ENCODE measurements at regions not wholly inside any gene's neighbourhood (a gene's known extent, or its start where the extent isn't known, plus 50 kb on each side); places are given as distances from the start of the nearest gene placed in this dataset.

DNA sequence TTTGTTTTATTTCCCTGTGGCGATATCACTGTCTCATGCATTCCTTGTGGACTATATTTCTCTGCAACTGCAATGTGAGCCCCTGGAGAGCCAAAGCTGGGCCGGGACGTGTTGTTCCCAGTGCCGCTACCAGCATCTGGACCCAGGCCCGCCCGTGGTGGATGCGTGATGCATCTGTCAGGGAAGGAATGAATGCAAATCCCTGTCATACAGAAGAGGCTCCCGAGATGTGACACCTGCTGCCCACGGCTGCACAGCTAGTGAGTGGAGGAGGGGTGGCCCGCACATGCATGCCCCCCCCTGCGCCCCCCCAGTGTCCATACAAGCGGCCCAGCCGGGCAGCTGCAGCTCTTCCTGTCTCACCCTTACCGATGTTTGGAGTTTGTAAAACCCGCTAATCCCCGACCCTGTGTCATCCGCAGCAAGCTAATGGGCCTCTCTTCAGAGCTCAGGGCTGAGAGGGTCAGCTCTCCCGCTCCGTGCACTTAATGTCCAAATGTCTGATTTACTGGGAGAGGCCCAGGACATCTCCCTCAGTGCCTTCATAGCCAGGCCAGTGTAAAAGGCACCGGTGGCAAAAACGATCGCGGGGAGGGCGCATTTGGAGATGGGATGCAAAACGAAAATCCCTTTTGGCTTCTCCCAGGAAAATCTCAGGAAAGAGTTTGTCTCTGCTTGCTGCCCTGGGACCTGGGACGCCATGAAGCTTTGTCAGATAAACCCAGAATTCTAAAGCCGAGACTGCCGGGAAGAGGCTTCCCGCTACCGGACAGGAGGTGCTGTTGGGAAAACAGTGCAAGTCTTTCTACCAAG is 91.8 kb downstream of the FOXL1 start:
- Mint-ChIP-seq H3K4me3 (no peak overlapping the region), H3K36me3 (no peaks in the 10 kb centered on the region), H3K27me3 (peaks cover 3% of the 10 kb centered on the region), H3K4me1 (peaks cover 5% of the 10 kb centered on the region), H3K9me3 (no peaks in the 10 kb centered on the region), H3K27ac (no peak overlapping the region)
- DNase-seq, result no peak
- CTCF ChIA-PET, result no interaction called here

DNA sequence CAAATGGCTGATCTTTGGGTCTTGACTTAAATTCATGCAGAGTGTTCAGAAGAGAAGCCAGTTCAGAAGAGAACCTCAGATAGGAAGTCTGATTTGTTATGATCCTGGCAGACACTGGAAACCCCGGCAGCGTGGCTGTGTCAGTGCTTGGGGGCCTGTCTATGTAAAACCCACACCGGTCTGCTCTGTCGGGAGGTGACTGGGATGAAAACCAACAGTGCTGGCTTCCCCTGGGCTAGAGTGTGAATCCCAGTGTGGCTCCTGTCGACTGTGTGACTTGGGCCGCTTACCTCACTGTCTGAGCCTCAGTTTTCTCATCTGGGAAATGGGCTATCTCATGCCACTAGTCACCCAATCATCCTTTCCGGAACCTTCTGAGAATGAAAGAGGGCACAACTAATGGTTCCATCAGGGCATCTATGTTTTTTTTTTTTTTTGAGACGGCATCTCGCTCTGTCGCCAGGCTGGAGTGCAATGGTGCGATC is 92.4 kb downstream of the FOXL1 start:
- H3K27me3 Mint-ChIP-seq, result peaks cover 3% of the 10 kb centered on the region
- H3K4me3 Mint-ChIP-seq, result no peak overlapping the region
- CTCF ChIA-PET, result no interaction called here
- no peaks in the 10 kb centered on the region for H3K4me1 Mint-ChIP-seq
- DNase-seq, result no peak
- no peaks in the 10 kb centered on the region for H3K36me3 Mint-ChIP-seq
- H3K27ac Mint-ChIP-seq, result no peak overlapping the region
- H3K9me3 Mint-ChIP-seq, result no peaks in the 10 kb centered on the region

DNA sequence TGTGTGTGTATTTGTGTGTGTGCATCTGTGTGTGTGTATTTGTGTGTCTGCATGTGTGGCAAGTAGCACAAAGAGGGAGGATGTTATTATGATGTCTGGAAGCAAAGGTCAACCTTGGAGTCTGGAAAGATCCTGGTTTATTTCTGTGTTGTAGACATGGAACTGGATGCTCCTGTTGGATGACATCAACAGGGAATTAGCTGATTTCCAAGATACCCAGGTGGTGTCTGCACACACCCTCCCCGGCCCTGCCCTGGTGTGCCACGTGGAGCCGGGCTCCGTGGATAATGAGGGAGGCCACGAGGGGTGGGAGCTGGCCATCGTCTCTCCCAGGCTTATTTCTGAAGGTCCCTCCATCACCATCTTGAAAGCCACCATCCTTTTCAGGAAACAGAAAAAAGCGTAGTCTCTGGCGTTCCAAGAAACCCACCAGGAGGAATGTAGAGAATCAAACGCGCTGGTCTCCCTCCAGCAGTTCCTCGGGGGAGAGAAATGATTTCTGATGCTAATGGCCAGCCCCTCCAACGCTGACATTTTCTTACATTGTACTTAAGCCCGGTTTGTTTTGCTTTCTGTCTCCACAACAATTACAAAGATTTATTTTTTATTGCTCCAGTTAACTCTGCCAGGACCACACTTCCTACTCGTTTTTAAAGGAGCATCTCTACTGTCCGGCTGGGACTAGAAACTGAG is 93.3 kb downstream of the FOXL1 start:
- no peaks in the 10 kb centered on the region for H3K4me1 Mint-ChIP-seq
- H3K27ac Mint-ChIP-seq, result no peak overlapping the region
- H3K36me3 Mint-ChIP-seq, result no peaks in the 10 kb centered on the region
- no peak overlapping the region for H3K4me3 Mint-ChIP-seq
- DNase-seq, result no peak
- CTCF ChIA-PET, result no interaction called here
- H3K9me3 Mint-ChIP-seq, result no peaks in the 10 kb centered on the region
- peaks cover 3% of the 10 kb centered on the region for H3K27me3 Mint-ChIP-seq

DNA sequence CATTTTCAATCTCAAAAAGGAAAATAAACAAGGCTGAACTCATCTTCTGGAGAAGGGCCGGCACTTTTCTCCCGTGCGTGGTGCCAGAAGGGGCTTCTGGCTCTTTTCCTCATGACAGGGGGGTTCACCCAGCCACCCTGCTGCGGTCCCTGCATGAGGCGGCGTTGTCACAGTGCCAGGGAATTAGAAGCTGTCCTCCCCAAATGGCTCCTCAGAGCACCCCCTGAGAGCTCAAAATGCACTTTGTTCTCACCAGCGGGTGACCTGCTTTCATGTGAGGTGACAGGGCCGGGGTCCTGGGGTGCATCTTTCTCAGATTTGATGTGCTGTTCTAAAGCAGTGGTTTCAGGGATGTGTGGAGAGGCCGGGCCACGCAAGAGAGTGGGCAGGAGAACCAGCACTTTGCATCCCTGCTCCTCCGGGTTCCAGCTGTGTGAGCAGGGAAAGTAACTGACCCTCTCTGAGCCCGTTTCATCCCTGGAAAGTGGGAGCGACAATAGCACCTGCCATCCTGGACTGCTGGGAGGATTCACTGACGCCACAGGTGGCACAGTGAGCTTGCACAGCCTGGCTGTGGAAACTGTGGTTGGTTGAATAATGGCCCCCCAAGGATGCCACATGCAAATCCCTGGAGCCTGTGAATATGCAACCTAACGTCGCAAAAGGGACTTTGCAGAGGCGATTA is 94.0 kb downstream of the FOXL1 start:
- Mint-ChIP-seq H3K27me3 (peaks cover 3% of the 10 kb centered on the region), H3K27ac (no peak overlapping the region), H3K9me3 (no peaks in the 10 kb centered on the region), H3K4me3 (no peak overlapping the region), H3K4me1 (no peaks in the 10 kb centered on the region), H3K36me3 (no peaks in the 10 kb centered on the region)
- no peak for DNase-seq
- CTCF ChIA-PET, result no interaction called here

DNA sequence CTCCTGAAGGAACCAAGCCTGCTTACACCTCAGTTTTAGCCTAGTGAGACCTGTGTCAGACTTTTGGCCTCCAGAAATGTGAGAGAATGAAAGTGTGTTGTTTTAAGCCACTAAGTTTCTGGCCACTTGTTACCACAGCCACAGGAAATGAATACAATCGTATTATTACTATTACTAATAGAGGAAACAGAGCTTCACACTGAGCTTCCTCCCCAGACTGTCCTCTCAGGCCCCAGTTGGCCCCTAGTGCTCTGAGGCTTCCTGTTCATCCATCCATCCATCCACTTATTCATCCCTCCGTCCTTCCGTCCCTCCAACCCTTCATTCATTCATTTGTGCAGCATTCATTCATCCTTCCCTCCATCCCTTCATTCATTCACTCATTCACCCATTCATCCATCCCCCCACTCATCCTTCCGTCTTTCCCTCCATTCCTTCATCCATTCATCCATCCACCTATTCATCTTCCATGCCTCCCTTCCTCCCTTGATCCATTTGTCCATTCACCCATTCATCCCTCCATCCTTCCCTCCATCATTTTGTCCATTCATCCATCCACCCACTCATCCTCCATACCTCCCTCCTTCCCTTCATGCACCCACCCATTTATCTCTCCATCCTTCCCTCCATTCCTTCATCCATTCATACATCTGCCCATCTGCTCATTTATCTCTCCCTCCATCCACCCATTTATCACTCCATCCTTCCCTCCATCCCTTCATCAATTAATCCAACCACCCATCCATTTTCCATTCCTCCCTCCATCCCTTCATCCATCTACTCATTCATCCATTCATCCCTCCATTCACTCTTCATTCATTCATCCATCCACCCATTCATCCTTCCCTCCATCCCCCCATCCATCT is 95.0 kb downstream of the FOXL1 start:
- DNase-seq, result no peak
- no peak overlapping the region for H3K4me3 Mint-ChIP-seq
- no peaks in the 10 kb centered on the region for H3K4me1 Mint-ChIP-seq
- H3K27ac Mint-ChIP-seq, result no peak overlapping the region
- no peaks in the 10 kb centered on the region for H3K9me3 Mint-ChIP-seq
- CTCF ChIA-PET, result no interaction called here
- peaks cover 6% of the 10 kb centered on the region for H3K27me3 Mint-ChIP-seq
- H3K36me3 Mint-ChIP-seq, result no peaks in the 10 kb centered on the region

DNA sequence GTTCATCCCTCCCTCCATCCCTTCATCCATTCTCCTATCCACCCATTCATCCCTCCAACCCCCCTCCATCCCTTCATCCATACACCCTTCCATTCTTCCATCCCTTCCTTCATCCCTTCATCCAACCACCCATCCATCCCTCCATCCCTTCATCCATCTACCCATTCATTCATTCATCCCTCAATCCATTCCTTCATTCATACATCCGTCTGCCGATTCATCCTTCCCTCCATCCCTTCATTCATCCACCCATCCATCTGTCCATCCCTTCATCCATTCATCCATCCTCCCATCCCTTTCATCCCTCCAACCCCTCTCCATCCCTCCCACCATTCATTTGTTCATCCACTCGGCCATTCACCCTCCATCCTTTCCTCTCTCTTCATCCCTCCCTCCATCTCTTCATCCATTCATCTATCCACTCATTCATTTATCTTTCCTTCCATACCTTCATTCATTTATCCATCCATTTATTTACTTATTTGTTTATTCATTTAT is 95.7 kb downstream of the FOXL1 start:
- no peak overlapping the region for H3K27ac Mint-ChIP-seq
- H3K4me3 Mint-ChIP-seq, result no peak overlapping the region
- H3K9me3 Mint-ChIP-seq, result no peaks in the 10 kb centered on the region
- DNase-seq, result no peak
- H3K27me3 Mint-ChIP-seq, result peaks cover 6% of the 10 kb centered on the region
- H3K36me3 Mint-ChIP-seq, result no peaks in the 10 kb centered on the region
- no peaks in the 10 kb centered on the region for H3K4me1 Mint-ChIP-seq
- CTCF ChIA-PET, result no interaction called here

DNA sequence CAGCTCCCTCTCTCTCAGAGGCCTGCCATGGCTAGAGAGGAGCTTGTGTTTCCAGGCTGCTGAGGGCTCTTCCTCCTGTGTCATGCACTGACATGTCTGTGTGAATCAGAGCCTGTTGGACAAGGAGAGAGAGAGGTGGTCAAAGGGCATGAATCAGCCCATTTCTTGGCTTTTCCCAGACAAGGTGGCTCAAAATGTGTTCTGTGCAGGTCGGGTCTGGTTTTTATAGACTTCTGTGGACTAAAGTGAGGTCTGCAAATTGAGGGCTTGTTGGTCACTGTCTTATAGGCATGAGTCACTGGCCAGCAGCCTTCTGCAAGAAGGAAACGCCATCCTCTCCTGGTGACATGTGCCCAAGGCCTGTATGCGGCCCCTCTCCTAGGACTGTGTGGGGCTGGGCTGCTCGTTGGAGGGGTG is 97.9 kb downstream of the FOXL1 start:
- Mint-ChIP-seq H3K9me3 (no peaks in the 10 kb centered on the region), H3K4me3 (no peak overlapping the region)
- no peak for DNase-seq

DNA sequence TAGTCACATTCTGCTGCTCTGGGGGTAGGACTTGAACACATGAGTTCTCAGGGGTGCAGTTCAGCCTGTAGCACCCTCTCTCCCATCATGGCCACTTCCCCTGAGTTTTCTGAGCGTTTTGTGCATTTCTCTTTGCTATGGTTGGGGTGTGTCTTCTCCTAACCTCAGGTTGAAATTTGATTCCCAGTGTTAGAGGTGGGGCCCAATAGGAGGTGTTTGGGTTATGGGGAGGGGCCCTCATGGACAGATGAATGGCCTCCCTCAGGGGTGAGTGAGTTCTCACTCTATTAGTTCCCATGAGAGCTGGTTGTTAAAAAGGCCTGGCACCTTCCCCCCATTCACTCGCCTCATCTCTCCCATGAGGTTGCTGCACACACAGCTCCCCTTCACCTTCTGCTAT is 101.1 kb downstream of the FOXL1 start:
- H3K4me3 Mint-ChIP-seq, result no peak overlapping the region
- no peak overlapping the region for H3K27ac Mint-ChIP-seq
- CTCF ChIA-PET, result no interaction called here

More for the DNA sequence above, 97.9 kb downstream of the FOXL1 start:
- Mint-ChIP-seq H3K4me1 (no peaks in the 10 kb centered on the region), H3K27ac (no peak overlapping the region), H3K27me3 (peaks cover 3% of the 10 kb centered on the region), H3K36me3 (no peaks in the 10 kb centered on the region)
- CTCF ChIA-PET, result no interaction called here

DNA sequence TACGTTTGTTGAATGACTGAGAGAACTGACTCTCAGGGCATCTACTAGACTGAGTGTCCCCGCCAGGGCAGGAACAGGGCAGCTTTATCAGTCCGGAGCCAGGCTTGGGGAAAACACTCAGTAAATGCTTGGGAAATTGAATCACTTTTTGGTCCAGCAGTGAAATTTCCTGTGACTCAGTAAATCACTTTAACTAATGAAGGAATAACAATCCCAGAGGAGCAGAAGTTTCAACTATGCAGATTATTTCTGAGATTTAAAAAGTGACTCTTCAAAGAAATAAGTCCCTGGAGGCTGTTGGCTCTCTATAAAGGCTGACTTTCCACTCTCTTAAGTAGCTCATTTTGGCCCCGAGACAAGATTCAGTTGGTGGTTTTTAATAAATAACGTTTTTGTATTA is 101.8 kb downstream of the FOXL1 start:
- no peaks in the 10 kb centered on the region for H3K36me3 Mint-ChIP-seq
- no peaks in the 10 kb centered on the region for H3K9me3 Mint-ChIP-seq
- no peak overlapping the region for H3K4me3 Mint-ChIP-seq
- DNase-seq, result no peak
- H3K27me3 Mint-ChIP-seq, result peaks cover 10% of the 10 kb centered on the region
- CTCF ChIA-PET, result no interaction called here
- H3K4me1 Mint-ChIP-seq, result no peaks in the 10 kb centered on the region
- H3K27ac Mint-ChIP-seq, result no peak overlapping the region

More for the DNA sequence above, 101.1 kb downstream of the FOXL1 start:
- Mint-ChIP-seq H3K36me3 (no peaks in the 10 kb centered on the region), H3K9me3 (no peaks in the 10 kb centered on the region), H3K4me1 (no peaks in the 10 kb centered on the region), H3K27me3 (peaks cover 10% of the 10 kb centered on the region)
- DNase-seq, result no peak

DNA sequence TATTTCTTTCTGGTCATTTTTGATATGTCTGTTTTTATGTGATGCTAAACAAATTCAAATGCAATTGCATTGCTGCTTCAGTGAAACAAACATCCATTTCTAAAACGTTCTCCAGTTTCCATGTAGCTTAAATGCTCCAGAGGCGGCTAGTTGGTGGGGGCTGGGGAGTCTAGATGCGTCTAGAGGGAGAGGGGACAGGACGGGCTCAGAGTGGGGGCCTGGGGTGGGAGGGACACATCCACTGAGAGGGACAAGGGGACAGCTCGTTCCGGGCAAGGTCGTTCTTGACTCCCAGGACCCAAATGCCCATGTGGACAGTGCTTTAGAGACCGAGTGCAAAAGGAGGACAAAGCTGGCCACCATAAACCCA is 102.3 kb downstream of the FOXL1 start:
- no peak for DNase-seq
- Mint-ChIP-seq H3K9me3 (no peaks in the 10 kb centered on the region), H3K27me3 (peaks cover 10% of the 10 kb centered on the region), H3K36me3 (no peaks in the 10 kb centered on the region), H3K27ac (no peak overlapping the region), H3K4me3 (no peak overlapping the region), H3K4me1 (no peaks in the 10 kb centered on the region)
- CTCF ChIA-PET, result no interaction called here

DNA sequence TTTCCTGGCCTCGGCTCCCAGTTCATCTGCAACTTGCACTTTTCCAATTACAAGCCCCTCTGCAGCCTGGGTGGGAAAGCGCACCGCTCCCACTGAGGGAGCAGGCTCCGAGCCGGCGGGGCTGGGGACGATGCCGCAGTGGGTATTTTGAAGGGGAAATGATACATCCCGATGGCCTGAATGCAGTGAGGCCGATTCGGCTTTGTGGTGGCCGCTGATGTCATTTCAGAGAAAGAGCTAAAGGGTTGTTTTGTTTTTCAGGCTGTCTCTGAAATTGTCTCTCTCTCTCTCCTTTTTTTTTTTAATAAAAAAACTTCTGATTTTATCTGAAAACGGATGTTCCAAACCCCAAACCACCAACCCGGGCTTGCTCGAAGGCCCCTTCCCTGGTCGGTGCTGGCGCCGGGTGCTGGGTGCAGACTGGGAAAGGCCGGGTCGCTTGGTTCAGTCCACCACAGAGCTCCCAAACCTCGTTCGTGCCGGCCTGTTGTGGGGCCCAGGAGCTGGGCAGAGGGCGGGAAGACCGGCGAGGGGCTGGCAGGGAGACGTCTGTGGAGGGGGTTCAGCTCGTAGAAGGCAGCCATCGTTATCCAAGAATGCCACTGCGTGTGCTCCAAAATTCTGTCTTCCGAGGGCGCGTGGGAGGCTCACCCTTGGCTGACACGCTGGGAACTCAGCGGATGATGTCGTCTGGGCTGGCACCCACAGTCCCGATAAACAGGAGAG is 102.8 kb downstream of the FOXL1 start:
- H3K4me1 Mint-ChIP-seq, result no peaks in the 10 kb centered on the region
- H3K4me3 Mint-ChIP-seq, result no peak overlapping the region
- H3K36me3 Mint-ChIP-seq, result no peaks in the 10 kb centered on the region
- H3K27me3 Mint-ChIP-seq, result peaks cover 10% of the 10 kb centered on the region
- no peak for DNase-seq
- H3K27ac Mint-ChIP-seq, result no peak overlapping the region
- H3K9me3 Mint-ChIP-seq, result no peaks in the 10 kb centered on the region
- CTCF ChIA-PET, result no interaction called here

DNA sequence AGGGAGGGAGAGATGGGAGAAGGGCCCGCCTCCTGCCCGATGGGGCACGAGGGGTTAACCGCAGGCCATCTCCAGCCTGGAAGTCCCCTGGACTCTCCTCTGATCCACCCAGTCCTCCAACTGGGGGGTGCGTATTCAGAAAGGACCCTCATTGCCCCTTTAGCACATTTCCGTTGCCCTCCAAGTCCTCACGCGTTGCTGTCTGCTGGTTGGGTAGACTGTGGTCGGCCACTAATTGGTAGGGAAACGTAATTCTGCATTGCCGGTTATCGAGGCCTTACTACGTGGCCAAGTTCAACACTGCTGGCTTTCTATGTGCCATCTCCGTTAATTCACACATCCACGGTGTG is 103.4 kb downstream of the FOXL1 start:
- Mint-ChIP-seq H3K27ac (no peak overlapping the region), H3K9me3 (no peaks in the 10 kb centered on the region), H3K36me3 (no peaks in the 10 kb centered on the region), H3K4me3 (no peak overlapping the region), H3K4me1 (no peaks in the 10 kb centered on the region), H3K27me3 (peaks cover 10% of the 10 kb centered on the region)
- DNase-seq, result no peak
- CTCF ChIA-PET, result no interaction called here

DNA sequence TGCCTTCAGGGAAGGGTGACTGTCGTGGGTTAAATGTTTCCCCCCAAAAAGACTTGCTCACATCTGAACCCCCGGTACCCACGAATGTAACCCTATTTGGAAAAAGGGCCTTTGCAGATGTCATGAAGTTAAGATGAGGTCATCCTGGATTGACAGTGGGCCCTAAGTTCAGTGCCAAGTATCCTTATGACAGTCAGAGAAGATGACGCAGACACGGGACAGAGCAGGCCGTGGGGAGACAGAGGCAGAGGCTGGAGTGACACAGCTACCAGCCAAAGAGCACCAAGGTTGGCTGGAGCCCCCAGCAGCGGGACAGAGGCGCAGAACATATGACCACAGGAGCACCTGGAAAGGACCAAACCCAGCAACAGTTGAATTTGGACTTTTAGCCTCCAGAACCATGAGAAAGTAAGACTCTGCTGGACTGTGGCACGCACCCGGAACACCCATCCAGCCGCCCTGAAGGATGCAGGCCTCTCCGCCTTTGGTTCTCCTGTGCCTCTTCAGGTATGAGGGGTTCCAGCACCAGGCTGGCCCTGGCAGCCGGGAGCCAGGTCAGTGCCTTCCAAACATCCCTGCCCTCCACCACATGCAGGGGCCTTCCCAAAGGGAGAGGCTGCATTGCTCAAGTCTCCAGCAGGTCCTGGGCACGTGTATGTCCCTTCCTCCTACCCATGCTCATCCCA is 104.0 kb downstream of the FOXL1 start:
- Mint-ChIP-seq H3K4me3 (no peak overlapping the region), H3K36me3 (no peaks in the 10 kb centered on the region), H3K9me3 (no peaks in the 10 kb centered on the region), H3K27me3 (peaks cover 10% of the 10 kb centered on the region), H3K27ac (no peak overlapping the region), H3K4me1 (no peaks in the 10 kb centered on the region)
- DNase-seq, result no peak
- CTCF ChIA-PET, result no interaction called here
